C4-2B (cell line): ENCODE measurements at regions not wholly inside any gene's neighbourhood (a gene's known extent, or its start where the extent isn't known, plus 50 kb on each side); places are given as distances from the start of the nearest gene placed in this dataset.

Experiments used
- ZFX ChIP-seq: fragments of 450-650 bp; IDR thresholded peaks from 2 replicates; pipeline ENCODE4 v1.6.1; 2017
- TF ChIP-seq, protein P1 (sequence below): fragments of 450-650 bp; conservative IDR thresholded peaks from 2 replicates; pipeline ENCODE4 v1.5.1; 2017; ENCODE audit warnings: mild to moderate bottlenecking

DNA sequence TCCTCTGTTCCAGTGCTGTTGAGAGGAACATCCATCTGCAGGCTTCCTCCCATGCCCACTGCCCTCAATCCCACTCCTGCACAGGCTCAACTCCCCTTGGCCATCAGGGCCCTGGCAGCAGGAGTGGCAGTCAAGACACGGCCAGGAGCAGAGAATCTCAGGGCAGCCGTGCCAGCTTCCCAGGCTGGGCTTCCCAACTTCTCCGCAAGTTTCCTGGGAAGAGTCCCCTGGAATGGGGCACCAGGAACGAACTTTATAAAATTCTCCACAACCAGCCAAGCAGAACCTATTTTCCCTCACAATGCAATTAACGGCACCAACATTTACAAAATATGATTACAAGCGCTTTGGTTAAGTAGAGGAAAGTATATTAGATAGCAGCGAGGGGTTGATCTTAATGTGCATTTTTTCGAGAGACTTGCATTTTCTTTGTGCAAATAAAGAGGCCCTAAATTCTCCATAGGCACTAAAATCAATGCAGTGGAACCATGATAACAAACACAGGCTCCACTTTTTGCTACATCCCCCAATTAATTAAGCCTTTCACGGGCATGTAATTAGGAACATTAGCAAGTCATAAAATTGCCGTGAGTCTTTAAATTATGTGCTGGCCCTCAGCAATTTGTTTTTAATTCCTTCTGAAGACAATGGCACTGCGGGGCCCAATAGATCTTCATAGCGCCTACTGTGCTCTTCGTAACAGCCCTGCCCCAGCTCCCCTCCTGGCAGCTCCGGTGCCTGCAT is 99.9 kb upstream of the LHX1 start:
- TF ChIP-seq, protein P1, sequence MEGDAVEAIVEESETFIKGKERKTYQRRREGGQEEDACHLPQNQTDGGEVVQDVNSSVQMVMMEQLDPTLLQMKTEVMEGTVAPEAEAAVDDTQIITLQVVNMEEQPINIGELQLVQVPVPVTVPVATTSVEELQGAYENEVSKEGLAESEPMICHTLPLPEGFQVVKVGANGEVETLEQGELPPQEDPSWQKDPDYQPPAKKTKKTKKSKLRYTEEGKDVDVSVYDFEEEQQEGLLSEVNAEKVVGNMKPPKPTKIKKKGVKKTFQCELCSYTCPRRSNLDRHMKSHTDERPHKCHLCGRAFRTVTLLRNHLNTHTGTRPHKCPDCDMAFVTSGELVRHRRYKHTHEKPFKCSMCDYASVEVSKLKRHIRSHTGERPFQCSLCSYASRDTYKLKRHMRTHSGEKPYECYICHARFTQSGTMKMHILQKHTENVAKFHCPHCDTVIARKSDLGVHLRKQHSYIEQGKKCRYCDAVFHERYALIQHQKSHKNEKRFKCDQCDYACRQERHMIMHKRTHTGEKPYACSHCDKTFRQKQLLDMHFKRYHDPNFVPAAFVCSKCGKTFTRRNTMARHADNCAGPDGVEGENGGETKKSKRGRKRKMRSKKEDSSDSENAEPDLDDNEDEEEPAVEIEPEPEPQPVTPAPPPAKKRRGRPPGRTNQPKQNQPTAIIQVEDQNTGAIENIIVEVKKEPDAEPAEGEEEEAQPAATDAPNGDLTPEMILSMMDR, result no peak
- TF ChIP-seq ZFX, result no peak
